ENCODE measurements at regions not wholly inside any gene's neighbourhood (a gene's known extent, or its start where the extent isn't known, plus 50 kb on each side); places are given as distances from the start of the nearest gene placed in this dataset.

DNA sequence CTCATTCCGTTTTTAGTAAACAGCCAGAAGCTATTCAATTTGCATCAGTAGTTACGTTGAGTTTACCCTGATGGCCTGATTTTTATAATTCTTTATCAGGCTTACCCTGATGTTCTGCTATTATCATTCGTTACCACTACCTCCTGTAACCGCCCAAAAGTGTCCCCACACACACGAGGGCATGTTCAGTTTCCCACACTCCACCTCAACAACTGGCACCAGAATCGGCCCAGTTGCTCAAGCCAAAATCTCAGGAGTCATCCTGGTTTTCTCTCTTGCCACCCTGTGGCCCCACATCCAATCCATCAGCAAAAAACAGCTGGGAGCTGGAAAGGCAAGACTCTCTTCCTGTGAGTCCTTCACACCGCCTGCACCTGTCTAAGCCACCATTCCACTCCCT lies 102.9 kb upstream of the RAB6C start:
- no peak for TF ChIP-seq CTCF (IDR thresholded peaks at IDR 0.05; ENCODE audit: low read depth, low read length, poor library complexity, severe bottlenecking)
- no peak for TF ChIP-seq EZH2phosphoT487 (IDR thresholded peaks at IDR 0.05; ENCODE audit: borderline replicate concordance, low read length)

Measured in DOHH2 (cell line).